D721Med (cell line): ENCODE measurements at regions not wholly inside any gene's neighbourhood (a gene's known extent, or its start where the extent isn't known, plus 50 kb on each side); places are given as distances from the start of the nearest gene placed in this dataset.

Source experiments
- DNase-seq: peaks from one replicate; pipeline ENCODE4 v3.0.0; 2011; ENCODE audit warnings: low spot score; ENCODE audit not compliant: insufficient read length
- FAIRE-seq: peaks from 2 replicates; lab custom pipeline; 2011; peaks lifted over from hg19 to GRCh38; lab: Jason Lieb, UNC
- TF ChIP-seq, protein P1 (sequence below): IDR thresholded peaks from 2 replicates; pipeline ENCODE4 v1.5.1; 2012; ENCODE audit warnings: mild to moderate bottlenecking, control low read depth; ENCODE audit not compliant: insufficient read depth; ENCODE audit errors: missing control alignments

DNA sequence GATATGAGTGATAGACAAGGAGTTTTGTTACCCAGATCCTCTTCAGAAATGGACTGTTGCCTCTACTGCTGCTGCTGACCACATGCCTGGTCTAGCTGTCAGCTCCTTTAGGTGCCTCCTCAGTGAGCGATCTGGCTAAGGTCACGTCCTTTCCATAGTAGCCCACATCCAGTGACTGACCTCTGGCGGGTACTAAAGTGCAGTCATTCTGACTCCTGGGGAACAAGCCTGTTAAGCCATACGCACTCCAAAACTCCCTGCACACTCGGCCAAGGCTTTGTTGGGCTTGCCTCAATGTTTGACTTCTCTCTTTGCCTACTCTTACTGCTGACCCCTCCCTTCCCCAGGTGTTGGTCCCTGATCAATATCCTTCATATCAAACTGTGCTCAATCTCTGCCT lies 685.2 kb downstream of the IRS1 start:
- FAIRE-seq, result no peak
- TF ChIP-seq, protein P1, sequence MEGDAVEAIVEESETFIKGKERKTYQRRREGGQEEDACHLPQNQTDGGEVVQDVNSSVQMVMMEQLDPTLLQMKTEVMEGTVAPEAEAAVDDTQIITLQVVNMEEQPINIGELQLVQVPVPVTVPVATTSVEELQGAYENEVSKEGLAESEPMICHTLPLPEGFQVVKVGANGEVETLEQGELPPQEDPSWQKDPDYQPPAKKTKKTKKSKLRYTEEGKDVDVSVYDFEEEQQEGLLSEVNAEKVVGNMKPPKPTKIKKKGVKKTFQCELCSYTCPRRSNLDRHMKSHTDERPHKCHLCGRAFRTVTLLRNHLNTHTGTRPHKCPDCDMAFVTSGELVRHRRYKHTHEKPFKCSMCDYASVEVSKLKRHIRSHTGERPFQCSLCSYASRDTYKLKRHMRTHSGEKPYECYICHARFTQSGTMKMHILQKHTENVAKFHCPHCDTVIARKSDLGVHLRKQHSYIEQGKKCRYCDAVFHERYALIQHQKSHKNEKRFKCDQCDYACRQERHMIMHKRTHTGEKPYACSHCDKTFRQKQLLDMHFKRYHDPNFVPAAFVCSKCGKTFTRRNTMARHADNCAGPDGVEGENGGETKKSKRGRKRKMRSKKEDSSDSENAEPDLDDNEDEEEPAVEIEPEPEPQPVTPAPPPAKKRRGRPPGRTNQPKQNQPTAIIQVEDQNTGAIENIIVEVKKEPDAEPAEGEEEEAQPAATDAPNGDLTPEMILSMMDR, result no peak
- DNase-seq, result no peak

DNA sequence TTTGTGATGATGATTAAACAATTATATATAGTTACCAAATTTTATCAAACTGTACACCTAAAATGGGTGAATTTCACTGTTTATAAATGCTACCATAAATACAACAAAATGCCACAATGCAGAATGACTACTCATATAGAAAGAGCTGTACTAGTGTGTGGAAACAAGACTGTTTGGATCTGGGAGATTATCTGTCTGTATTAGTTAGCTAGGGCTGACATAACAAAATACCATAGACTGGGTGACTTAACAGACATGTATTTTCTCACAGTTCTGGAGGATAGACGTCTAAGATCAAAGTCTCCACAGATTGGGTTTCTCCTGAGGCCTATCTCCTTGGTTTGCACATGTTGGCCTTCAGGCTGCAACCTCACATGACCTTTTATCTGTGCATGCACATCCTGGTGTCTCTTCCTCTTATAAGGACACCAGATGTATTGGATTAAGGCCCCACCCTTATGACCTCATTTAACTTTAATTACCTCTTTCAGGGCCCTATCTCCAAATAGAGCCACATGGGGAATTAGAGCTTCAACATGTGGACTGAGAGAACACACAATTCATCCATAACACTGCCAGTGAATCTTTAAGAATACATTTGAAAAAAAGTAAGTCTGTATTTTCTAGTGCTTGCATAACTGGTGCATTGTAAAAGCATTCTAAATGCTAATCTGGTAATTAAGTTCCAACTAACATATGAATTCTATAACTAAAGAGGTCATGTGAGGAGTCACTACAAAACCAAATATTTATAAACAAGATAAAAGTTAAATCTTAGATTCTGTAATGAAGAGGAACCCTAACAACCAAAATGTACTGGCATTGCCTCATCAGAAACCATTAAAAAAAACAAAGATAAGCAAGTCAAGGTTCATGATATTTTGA lies 699.6 kb downstream of the NYAP2 start:
- TF ChIP-seq, protein P1, result no peak
- DNase-seq, result no peak
- no peak for FAIRE-seq

DNA sequence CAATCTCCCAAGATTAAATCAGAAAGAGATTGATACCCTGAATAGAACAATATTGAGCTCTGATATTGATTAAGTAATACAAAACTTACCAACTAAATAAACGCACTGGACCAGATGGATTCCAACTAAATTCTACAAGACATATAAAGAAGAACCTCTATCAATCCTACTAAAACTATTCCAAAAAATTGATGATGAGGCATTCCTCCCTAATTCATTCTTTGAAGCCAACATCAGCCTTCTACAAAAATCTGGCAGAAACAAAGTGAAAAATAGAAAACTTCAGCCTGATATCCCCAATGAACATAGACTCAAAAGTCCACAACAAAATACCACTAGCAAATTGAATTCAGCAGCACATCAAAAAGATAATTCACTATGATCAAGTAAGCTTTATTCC lies 695.5 kb downstream of the NYAP2 start:
- no peak for DNase-seq
- no peak for FAIRE-seq
- TF ChIP-seq, protein P1, result no peak

DNA sequence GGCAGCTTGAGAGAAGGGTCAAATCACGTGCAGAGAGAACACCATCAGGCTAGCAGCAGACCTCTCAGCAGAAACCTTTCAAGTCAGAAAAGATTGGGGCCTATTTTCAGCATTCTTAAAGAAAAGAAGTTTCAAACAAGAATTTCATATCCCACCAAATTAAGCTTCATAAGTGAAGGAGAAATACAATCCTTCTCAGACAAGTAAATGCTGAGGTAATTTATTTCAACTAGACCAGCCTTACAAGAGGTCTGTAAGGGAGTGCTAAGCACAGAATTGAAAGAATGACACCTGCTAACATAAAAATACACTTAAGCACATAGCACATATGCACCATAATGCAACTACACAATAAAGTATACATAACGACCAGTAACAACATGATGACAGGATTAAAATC lies 693.9 kb downstream of the NYAP2 start:
- no peak for FAIRE-seq
- TF ChIP-seq, protein P1, result no peak
- DNase-seq, result no peak

DNA sequence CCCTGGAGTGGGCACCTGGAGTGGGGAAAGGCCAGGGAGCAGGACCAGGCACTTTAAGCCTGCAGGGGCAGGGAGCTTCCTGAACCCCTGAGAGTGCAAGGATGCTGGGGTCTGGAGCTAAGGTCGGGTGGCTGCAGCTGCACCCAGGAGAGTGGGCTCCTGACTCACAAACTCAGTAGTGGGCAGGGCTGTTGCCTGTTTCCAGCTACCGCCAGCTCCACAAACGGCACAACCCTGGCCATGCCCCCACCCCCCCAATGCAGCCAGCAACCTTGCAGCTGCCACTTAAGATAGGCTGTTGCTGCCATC lies 688.8 kb downstream of the NYAP2 start:
- no peak for DNase-seq
- FAIRE-seq, result no peak
- TF ChIP-seq, protein P1, result no peak

DNA sequence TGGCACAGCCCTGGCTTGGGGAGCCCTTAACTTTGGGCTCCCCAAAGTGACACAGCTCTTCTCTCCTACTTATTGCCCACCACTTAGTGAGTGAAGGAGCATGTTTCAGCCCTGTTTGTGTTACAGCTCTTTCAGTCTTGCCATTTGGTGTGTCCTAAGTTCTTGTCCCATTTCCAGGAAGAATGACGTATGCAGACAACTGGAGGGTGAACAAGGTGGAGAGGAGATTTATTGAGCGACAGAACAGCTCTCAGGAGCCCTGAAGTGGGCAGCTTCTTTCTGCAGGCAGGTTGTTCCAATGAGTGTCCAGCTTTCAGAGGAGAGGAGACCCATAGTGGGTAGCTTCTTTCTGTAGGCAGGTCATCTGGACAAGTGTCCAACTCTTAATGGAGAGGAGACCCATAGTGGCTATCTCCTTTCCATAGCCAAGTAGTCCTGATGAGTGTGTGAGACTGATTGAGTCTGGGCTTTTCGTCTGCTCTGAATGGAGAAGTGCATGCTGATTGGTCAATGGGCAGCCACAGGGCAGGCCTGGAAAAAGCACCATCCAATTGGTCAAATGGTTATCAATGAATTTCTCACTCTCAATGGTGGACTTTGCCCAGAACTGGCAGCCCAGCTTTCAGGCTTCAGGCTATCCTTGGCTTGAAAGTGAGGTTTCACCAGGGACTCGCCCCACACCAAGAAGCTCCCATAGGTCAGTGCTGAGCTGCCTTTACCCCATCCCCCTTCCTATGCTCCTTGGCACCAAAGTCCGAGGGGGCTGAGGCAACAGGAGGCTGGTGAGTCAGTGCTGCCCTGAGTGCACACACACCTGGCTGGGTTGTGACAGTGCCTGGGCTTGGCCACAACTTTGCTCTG lies 688.2 kb downstream of the NYAP2 start:
- no peak for FAIRE-seq
- no peak for DNase-seq
- TF ChIP-seq, protein P1, result no peak
